ENCODE measurements at regions not wholly inside any gene's neighbourhood (a gene's known extent, or its start where the extent isn't known, plus 50 kb on each side); places are given as distances from the start of the nearest gene placed in this dataset.

- no peak for DNase-seq
These were observed 66.8 kb upstream of the WDR75 start for GRCh38 chr2:189374481-189374880.

DNA sequence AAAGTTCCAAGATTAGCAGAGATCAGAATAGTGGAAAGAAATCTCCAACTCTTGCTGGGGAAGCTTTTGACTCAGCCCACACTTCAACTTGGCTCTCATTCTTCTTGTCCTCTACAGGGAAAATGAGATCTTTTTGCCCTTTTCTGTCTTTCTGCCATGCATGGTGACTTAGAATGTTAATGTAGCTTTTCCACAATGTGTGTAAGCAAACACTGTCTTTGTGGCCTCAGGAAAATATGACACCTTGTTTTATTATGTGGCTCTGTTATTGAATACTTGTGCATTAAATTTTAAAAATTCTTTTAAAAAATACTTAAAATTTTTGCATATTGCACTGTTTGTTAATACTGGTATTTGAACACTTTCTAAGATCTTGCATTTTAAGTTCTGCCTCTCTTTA, 65.4 kb upstream of the WDR75 start:
- DNase-seq: no peak

- no peak for DNase-seq
These were observed 62.0 kb upstream of the WDR75 start for GRCh38 chr2:189379287-189379630.

DNA sequence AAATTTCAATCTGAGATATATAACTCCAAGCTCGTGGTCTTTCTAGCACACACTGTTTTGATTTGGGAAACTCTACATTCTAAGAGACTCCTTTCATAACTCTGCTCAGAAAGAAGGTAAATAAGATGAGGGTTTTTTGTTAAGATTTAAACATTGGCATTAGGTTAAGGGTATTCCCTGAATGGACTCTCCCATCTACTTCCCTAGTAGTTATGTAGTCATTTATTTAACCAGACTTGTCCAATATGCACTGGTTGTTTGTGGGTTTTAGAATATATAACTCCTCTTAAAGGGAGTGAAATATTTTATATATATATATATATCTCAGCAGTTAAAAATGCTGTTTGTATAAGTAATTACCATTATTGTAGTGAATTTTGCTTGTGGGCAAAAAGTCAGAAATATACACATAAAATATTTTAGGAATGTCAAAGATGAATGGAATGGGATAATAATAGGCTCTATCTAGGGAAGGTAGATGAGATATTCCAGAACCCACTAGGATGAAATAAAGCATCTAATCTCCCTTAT, 61.5 kb upstream of the WDR75 start:
- no peak for DNase-seq

- DNase-seq: no peak
These were observed 58.6 kb upstream of the WDR75 start for GRCh38 chr2:189382668-189383067.

GRCh38 chr2:189386741-189387140, 54.5 kb upstream of the WDR75 start:
- no peak for DNase-seq

DNA sequence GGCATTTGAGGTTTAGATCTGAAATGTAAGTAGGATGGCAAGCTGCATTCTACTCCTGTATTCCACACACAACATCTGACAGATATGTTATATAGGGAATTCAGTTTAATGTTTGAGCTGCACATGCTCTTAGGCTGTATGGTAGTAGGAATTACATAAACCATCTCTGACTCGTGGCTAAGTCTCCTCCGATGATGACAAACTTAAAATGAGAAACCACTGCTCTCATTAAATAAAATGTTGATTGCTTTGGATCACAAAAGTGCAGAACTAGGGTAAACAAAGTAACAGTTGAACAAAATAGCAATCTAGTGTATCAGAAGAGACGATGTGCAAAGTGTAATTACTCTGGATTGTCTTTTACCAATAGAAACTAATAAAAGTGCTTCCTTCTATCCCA, 50.1 kb upstream of the WDR75 start:
- no peak for DNase-seq
